HG02763 (cell line): ENCODE measurements at regions not wholly inside any gene's neighbourhood (a gene's known extent, or its start where the extent isn't known, plus 50 kb on each side); places are given as distances from the start of the nearest gene placed in this dataset.
"Not testable (repeated sequence)": the region's sequence is repeated elsewhere in the genome, so short reads cannot be mapped to it uniquely, and the experiment has no call there.

Source experiments
- ATAC-seq: cut with Tn5 transposase; IDR thresholded peaks from one replicate; pipeline ENCODE4 v1.9.1; 2021; ENCODE audit warnings: mild to moderate bottlenecking, moderate library complexity; ENCODE audit not compliant: unreplicated experiment

GRCh38 chr11:104705490-104706190 lies 192.6 kb downstream of the CASP12 start:
- ATAC-seq, result peak; percentile 99

GRCh38 chr11:104704888-104705287 lies 193.4 kb downstream of the CASP12 start:
- no peak for ATAC-seq

DNA sequence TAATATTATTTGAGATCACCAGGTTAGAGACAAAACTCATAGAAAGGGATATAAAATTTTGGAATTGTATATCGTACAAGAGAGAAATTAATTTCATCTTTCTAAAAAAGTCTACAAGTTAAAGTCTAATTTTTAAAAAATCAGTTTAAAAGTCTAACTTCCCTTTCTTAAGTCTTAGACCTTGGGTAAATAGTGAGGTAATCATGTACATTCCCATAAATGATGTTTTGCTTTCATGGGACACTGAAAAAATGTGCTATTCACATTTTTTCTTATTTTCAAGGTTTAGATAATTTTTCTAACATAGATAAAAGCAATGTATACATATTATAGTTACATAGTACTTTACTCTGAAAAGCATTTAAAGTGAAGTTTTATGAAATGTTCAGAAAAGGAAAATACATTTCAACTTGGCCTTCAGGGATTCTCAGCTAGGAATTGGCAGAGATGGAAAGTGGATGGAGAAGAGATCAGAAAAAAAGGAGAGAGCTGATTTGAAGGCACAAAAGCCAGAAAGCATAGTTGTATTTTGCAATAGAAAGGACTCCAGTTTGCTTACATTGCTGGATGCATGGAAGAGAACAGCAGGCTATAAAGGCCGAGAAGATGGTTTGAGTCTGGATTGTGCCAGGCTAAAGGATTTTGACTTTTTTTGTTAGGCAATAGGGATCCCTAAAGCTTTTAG lies 194.0 kb downstream of the CASP12 start:
- ATAC-seq, result no peak

DNA sequence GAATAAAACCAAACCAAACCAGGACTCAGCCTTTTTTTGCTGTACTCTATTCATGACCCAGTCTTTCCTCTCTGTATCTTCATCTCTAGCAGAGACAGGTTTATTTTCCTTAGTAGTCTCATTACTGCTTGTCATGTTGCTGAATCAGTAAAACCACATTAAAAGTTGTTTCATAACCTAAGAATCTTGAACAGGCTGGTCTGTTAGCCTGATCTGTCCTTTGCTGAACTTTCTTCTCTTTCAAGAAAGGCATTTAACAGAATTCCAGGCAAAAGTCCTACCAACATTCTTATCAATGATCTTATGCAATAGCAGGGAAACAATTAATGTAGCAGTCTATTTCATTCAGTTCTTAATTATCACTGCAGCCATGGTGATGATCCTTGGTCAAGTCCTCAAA lies 197.7 kb downstream of the CASP12 start:
- no peak for ATAC-seq

- no peak for ATAC-seq
Measured at GRCh38 chr11:104699981-104700380, 198.3 kb downstream of the CASP12 start.

GRCh38 chr11:104695065-104695463 lies 203.2 kb downstream of the CASP12 start:
- ATAC-seq, result no peak

DNA sequence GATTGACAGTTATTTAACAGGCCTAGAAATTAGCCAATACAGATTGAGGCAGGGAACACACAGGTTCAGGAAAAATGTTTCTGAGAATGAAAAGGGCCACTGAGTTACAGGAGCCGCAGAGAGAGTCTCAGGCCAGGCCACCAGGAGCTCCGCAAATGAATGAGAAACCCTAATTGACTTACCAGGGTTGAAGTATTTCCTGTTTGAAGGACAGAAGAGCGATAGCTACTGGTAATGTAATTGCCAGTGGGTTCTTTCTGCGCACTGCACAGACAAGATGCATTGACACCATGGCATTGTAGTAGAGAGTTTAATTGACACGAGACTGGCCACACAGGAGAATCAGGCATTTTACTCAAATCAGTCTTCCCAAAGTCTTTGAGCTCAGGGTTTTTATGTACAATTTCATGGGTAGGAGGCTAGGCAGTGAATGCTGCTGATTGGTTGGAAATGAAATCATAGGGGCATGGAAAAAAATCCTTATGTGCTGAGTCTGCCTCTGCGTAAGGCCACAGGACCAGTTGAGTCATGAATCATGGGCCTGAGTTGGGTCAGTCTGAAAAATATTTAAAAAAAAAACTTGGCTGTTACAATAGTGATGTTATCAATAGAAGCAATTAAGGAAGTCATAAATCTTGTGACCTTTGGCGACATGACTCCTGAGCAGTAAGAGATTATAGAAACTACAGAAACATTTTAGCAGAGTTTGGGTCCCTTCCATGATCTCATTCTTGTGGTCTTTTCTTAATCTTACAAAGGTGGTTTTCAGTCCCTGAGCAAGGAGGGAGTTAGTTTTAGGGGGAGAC lies 203.8 kb downstream of the CASP12 start:
- no peak for ATAC-seq

DNA sequence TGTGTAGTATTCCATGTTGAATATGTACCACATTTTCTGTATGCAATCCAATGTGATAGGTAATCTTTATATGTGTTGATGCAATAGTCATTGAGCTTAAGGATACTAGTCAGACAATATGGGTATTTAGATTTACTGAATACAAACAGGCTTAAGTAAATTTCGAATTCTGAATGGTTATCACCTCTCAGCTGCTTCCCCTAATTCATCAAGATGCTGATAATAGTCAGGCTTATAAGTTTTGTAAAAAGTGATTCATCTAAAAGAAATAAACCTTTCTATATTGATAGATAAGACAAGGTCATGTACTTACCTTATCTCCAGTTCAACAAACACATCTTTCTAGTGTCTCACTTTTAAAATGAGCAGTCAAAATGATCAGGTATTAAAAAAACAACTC lies 205.5 kb downstream of the CASP12 start:
- ATAC-seq, result no peak

- ATAC-seq, result no peak
Measured at GRCh38 chr11:104691129-104691528, 207.1 kb downstream of the CASP12 start.

DNA sequence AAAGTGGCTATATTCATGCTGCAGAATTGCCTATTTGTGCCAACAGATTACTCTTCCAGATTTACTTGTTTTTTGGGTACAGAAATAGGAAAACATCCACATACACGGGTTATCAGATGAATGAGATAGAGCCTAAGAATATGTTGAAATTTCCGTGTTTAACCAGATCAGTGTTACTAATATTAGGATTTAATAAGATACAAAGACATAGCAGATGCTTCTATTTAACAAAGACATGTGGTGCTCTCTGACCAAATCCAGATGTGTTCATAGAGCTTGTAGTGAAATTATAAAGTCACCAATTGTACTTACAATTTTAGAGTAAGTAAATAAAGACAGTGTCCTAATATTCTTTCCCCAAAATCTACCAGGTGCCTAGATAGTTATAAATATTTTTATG lies 208.0 kb downstream of the CASP12 start:
- ATAC-seq, result no peak

DNA sequence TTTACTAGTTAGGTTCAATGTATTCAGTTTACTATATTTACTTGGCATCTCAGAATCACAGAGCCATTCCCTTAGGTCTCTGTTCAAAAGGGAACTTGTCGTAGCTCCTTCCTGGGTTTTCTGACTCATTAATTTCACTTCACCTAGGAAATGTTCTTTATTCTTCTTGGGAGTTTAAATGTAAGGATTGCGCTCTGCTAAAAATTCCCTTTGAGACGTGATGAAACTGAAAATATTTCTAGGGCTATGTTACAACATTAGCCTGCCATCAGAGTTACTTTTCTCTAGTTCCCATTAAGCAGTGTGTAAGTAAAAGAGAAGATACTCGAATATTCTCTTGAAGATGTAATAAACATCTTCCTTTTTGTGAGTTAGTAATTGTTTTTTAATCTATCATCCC lies 209.5 kb downstream of the CASP12 start:
- no peak for ATAC-seq

- ATAC-seq, result no peak
Measured at GRCh38 chr11:104682206-104682605, 216.1 kb downstream of the CASP12 start.

DNA sequence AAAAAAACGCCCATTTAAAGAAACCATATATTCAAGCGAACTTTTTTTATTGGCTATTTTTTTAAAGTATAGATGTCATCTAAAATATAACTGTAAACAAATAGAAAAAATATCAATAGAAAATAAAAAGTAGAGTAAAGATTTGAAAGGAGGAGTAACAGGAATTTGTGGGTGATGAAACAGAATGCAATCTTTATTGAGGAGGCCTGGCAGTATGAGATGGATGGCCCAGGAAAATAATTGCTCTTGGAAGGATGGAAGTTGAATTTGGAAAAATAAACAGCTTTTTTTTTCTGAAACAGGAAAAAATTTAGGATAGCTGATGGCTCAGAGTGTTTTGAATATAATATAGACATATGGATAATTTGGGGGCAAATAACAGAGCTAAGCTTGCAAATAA lies 219.0 kb downstream of the CASP12 start:
- ATAC-seq, result no peak

GRCh38 chr11:104678408-104678807 lies 219.9 kb downstream of the CASP12 start:
- ATAC-seq, result no peak

DNA sequence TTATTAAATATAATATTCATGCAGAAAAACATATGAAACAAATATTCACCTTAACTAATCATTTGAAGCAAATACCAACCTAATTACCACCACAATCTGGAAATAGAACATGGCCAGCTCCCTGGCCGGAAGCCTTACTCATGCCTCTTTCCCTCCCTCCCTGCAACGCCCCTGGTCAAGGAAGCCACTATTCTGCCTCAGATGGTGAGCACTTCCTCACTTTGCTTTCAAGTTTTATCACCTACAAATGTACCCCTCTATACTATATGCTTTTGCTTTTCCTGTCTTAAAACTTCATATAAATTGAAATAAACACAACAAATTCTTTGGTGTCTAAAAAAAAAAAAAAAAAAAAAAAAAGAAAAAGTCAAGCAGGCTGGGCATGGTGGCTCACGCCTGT lies 221.2 kb downstream of the CASP12 start:
- not testable (repeated sequence) for ATAC-seq

DNA sequence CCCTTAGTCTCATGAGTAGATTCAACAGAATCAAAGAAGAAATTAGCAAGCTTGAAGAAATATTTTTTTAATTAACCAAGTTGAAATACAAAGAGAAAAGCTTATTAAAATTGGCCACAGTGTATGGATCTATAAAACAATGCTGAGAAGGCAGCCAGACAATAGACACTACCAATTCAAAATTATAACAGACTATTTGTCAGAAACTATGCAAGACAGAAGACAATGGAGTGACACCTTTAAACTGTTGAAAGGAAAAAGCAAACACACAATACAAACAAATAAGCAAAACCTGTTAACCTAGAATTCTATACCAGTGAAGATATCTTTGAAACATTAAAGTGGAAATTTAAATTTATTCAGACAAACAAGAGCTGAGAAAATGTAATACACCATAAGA lies 225.4 kb downstream of the CASP12 start:
- ATAC-seq, result no peak

GRCh38 chr11:104668797-104669463 lies 229.3 kb downstream of the CASP12 start:
- no peak for ATAC-seq

DNA sequence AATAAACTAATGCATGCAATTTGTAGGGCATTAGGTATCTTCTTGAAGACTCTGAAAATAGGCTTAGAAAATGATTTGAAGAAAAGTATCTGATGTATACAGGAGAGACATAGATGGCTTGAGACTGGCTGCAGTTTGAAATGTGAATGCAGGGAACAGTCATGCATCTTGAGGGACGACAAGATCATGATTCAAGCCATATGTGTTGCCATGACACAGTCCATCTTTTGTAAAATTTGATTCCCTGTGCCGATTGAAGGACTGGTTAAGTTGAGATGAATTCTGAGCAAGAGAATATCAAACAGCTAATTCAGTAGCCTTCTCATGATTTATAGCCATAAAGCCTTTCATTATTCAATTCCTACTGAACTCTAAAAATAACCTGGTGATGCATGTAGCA lies 231.6 kb downstream of the CASP12 start:
- ATAC-seq, result no peak

GRCh38 chr11:104665641-104666040 lies 232.6 kb downstream of the CASP12 start:
- ATAC-seq, result no peak

DNA sequence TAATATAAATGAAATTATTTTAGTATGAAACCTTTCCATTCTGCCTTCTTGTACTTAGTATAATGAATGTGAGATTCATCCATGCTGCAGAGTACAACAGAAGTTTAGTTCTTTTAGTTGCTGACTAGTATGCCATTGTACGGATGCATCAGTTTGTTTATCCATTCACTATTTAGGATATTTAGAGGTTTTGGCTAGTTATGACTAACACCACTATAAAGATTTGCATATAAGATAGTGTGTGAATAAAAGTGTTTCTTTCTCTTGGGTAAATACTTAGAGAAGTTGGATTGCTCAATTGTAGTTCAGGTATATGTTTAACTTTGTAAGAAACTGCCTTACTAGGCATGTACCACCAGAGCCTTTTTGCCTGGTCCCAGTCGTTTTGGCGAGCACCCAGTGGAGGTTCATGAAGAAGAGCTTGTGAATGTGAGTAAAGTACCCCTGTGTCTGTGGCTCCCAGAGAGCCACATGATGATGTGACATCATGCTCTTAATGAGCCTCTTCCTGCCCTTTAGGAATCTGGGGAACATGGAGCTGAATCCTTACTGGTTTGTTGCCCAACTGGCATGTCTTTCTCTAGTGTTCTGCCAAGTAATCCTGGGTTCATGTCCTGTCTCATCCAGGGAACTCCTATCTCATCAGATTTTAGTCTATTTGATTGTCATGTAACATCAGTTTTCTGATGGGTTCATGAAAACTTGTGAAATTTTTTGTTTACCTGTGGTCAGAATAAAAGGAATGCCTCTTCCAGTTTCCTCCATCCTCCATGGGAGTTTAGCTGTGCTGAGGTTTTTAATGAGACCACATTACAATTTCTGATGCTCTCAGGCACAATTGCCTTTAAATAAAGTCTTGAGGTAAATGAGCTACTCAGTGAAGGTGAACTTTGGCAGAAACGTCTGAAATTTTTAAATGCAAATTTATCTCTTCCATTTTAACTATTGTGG lies 234.8 kb downstream of the CASP12 start:
- ATAC-seq, result no peak
